ENCODE measurements at regions not wholly inside any gene's neighbourhood (a gene's known extent, or its start where the extent isn't known, plus 50 kb on each side); places are given as distances from the start of the nearest gene placed in this dataset.

DNA sequence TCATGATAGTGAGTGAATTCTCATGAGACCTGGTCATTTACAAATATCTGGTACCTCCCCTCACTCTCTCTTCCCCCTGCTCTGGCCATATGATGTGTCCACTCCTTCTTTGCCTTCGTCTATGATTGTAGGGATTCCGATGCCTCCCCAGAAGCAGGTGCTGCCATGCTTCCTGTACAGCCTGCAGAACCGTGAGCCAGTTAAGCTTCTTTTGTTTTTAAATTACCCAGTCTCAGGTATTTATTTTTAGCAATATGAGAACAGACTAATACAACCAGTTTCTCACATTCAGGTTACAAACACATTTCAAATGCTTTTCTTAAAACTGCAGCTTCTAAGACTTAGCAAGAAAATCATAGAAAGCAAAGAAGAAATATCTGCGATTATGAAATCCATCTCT lies 321.2 kb upstream of the CDH7 start:
- DNase-seq (no peak), ATAC-seq (no peak)
- H3K4me1 Mint-ChIP-seq (ENCODE audit: low read depth), result no peaks in the 10 kb centered on the region
- TF ChIP-seq, protein P1, sequence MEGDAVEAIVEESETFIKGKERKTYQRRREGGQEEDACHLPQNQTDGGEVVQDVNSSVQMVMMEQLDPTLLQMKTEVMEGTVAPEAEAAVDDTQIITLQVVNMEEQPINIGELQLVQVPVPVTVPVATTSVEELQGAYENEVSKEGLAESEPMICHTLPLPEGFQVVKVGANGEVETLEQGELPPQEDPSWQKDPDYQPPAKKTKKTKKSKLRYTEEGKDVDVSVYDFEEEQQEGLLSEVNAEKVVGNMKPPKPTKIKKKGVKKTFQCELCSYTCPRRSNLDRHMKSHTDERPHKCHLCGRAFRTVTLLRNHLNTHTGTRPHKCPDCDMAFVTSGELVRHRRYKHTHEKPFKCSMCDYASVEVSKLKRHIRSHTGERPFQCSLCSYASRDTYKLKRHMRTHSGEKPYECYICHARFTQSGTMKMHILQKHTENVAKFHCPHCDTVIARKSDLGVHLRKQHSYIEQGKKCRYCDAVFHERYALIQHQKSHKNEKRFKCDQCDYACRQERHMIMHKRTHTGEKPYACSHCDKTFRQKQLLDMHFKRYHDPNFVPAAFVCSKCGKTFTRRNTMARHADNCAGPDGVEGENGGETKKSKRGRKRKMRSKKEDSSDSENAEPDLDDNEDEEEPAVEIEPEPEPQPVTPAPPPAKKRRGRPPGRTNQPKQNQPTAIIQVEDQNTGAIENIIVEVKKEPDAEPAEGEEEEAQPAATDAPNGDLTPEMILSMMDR (IDR thresholded peaks at IDR 0.05), result no peak
- H3K36me3 Mint-ChIP-seq (ENCODE audit: low read depth), result no peaks in the 10 kb centered on the region
- POLR2A ChIA-PET, result no interaction called here
- CTCF ChIA-PET, result no interaction called here
- no peak overlapping the region for H3K4me3 Mint-ChIP-seq
- H3K27ac Mint-ChIP-seq, result no peak overlapping the region
- no peaks in the 10 kb centered on the region for H3K27me3 Mint-ChIP-seq
- intact Hi-C loops (cut with micrococcal nuclease), result no loop called here
- H3K9me3 Mint-ChIP-seq, result peaks cover 5% of the 10 kb centered on the region

DNA sequence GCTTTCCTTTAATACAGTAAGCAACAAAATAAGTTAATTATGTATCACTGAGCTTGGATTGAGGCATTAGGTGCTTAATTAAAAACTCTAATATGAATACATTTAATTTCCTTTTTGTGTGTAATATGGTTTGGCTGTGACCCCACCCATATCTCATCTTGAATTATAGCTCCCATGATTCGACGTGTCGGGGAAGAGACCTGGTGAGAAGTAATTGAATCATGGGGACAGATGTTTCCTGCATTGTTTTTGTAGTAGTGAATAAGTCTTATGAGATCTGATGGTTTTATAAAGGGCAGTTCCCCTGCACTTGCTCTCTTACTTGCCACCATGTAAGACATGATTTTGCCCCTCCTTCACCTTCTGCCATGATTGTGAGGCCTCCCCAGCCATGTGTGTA lies 325.4 kb upstream of the CDH7 start:
- ATAC-seq, result no peak
- no peaks in the 10 kb centered on the region for H3K4me1 Mint-ChIP-seq (ENCODE audit: low read depth)
- TF ChIP-seq, protein P1 (IDR thresholded peaks at IDR 0.05), result no peak
- intact Hi-C loops (cut with micrococcal nuclease), result no loop called here
- H3K9me3 Mint-ChIP-seq, result peaks cover 11% of the 10 kb centered on the region
- no peak overlapping the region for H3K4me3 Mint-ChIP-seq
- ChIA-PET CTCF (no interaction called here), POLR2A (no interaction called here)
- no peaks in the 10 kb centered on the region for H3K36me3 Mint-ChIP-seq (ENCODE audit: low read depth)
- DNase-seq, result no peak
- no peaks in the 10 kb centered on the region for H3K27me3 Mint-ChIP-seq
- H3K27ac Mint-ChIP-seq, result no peak overlapping the region

DNA sequence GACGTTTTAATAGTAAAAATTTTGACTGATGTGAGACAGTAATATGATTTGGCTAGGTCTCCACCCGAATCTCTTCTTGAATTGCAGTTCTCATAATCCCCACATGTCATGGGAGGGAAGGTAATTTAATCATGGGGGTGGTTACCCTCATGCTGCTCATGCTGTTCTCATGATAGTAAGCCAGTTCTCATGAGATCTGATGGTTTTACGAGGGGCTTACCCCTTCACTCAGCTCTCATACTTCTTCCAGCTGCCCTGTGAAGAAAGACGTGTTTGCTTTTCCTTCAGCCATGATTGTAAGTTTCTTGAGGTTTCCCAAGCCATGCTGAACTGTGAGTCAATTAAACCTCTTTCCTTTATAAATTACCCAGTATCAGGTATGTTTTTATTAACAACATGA lies 327.0 kb upstream of the CDH7 start:
- intact Hi-C loops (cut with micrococcal nuclease), result no loop called here

DNA sequence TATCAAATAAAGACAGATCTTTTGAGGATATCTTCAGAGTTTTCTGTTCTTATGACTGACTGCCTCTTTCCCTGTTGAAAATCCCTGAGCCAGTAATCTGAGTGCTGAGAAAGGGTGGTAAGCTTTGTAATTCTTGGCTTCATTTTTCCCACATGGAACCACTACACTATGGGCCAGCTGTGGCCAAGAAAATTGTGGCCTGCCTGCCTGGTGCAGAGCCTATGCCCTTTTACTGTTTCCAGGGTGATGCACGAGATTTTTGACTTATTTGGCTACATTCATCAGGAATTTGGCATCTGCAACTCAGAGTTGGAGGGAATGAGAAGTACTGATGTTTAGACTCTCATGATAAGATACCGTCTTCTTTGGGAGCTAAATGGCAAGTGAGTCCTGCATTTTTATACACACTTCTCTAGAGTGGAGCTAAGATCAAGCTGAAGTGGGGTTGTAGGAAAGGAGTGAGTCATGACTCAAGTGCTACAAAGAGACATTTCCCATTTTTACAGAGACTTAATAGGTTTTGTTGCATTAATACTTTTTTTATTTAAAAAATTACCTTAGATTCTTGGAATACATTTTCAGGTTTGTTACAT lies 328.2 kb upstream of the CDH7 start:
- ATAC-seq (no peak), DNase-seq (no peak)
- Mint-ChIP-seq H3K4me1 (ENCODE audit: low read depth) (no peaks in the 10 kb centered on the region), H3K27ac (no peak overlapping the region), H3K4me3 (no peak overlapping the region), H3K9me3 (peaks cover 9% of the 10 kb centered on the region), H3K27me3 (no peaks in the 10 kb centered on the region), H3K36me3 (ENCODE audit: low read depth) (no peaks in the 10 kb centered on the region)
- intact Hi-C loops (cut with micrococcal nuclease), result no loop called here
- ChIA-PET CTCF (no interaction called here), POLR2A (no interaction called here)
- TF ChIP-seq, protein P1 (IDR thresholded peaks at IDR 0.05), result no peak

More for the DNA sequence above, 327.0 kb upstream of the CDH7 start:
- ATAC-seq (no peak), DNase-seq (no peak)
- Mint-ChIP-seq H3K4me1 (ENCODE audit: low read depth) (no peaks in the 10 kb centered on the region), H3K27me3 (no peaks in the 10 kb centered on the region), H3K36me3 (ENCODE audit: low read depth) (no peaks in the 10 kb centered on the region), H3K27ac (no peak overlapping the region), H3K9me3 (peaks cover 12% of the 10 kb centered on the region), H3K4me3 (no peak overlapping the region)
- POLR2A ChIA-PET, result no interaction called here
- CTCF ChIA-PET, result no interaction called here
- TF ChIP-seq, protein P1 (IDR thresholded peaks at IDR 0.05), result no peak

- Mint-ChIP-seq H3K4me3 (no peak overlapping the region), H3K9me3 (peaks cover 1% of the 10 kb centered on the region), H3K4me1 (ENCODE audit: low read depth) (no peaks in the 10 kb centered on the region), H3K36me3 (ENCODE audit: low read depth) (no peaks in the 10 kb centered on the region), H3K27me3 (no peaks in the 10 kb centered on the region), H3K27ac (no peak overlapping the region)
- intact Hi-C loops (cut with micrococcal nuclease), result no loop called here
- ChIA-PET CTCF (no interaction called here), POLR2A (no interaction called here)
- TF ChIP-seq, protein P1 (IDR thresholded peaks at IDR 0.05), result no peak
- DNase-seq, result no peak
- no peak for ATAC-seq
Observed at GRCh38 chr18:65415098-65415497, 335.7 kb upstream of the CDH7 start.
